ENCODE measurements at regions not wholly inside any gene's neighbourhood (a gene's known extent, or its start where the extent isn't known, plus 50 kb on each side); places are given as distances from the start of the nearest gene placed in this dataset.

DNA sequence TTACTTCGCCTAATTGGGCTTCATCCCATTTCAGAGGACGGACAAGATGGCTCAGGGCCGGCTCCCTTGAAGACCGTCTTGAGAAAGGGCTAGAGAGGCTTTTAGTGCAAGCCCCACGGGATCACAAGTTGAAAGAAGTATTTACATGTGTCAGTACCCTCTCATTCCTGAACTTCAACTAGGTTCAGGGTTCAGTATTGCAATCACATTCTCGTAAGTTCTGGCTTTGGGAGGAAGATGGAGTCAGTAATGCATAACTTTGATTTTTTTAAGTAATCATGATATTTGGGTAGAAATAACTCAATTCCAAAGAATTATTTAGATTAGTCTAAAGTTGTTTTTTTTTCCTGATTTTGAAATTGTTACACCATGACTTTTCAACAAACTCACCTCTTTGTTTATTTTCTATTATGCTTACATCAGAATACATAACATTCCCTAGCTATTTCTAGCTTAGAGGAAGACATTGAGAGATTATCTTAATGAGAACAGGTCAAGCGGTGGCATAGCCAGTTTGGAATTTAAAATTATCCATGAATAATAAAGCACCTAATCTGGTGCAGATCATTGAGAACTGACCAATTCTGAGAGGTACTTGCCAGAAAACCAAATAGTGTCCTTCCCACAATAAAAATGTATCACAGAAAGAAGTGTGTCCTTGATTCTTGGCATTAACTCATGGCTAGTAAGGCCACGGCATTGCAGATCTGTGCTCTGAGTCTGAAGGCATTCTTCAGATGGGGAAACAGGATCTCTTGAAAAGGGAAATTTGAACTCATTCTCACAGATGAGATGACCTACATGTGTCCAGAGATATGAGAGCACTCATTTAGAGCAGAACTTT, 92.1 kb upstream of the BLID start:
- Histone ChIP-seq H3K36me3 (no peaks in the 10 kb centered on the region), H3K4me1 (peaks cover 8 to 57% (median 20%) of the 10 kb centered on the region in 3 donors), H3K27ac (peak overlapping the region in 3 of 4 donors; percentile 71 to 72 (median 71)), H3K4me3 (no peak overlapping the region), H3K9me3 (no peaks in the 10 kb centered on the region), H3K27me3 (no peaks in the 10 kb centered on the region)
- WGBS, 2 donors (ENCODE audit: low coverage in 1 of 2), result 37 to 39% methylated on average over 3 to 6 of the region's 8 CpGs
- peak; percentile 14 for ATAC-seq
- TF ChIP-seq EP300 (IDR thresholded peaks at IDR 0.05) (no peak), POLR2A (IDR thresholded peaks at IDR 0.05) (no peak), POLR2AphosphoS5 (IDR thresholded peaks at IDR 0.05) (peak; percentile 56)
- TF ChIP-seq, protein P1, sequence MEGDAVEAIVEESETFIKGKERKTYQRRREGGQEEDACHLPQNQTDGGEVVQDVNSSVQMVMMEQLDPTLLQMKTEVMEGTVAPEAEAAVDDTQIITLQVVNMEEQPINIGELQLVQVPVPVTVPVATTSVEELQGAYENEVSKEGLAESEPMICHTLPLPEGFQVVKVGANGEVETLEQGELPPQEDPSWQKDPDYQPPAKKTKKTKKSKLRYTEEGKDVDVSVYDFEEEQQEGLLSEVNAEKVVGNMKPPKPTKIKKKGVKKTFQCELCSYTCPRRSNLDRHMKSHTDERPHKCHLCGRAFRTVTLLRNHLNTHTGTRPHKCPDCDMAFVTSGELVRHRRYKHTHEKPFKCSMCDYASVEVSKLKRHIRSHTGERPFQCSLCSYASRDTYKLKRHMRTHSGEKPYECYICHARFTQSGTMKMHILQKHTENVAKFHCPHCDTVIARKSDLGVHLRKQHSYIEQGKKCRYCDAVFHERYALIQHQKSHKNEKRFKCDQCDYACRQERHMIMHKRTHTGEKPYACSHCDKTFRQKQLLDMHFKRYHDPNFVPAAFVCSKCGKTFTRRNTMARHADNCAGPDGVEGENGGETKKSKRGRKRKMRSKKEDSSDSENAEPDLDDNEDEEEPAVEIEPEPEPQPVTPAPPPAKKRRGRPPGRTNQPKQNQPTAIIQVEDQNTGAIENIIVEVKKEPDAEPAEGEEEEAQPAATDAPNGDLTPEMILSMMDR (IDR thresholded peaks at IDR 0.05), result no peak

DNA sequence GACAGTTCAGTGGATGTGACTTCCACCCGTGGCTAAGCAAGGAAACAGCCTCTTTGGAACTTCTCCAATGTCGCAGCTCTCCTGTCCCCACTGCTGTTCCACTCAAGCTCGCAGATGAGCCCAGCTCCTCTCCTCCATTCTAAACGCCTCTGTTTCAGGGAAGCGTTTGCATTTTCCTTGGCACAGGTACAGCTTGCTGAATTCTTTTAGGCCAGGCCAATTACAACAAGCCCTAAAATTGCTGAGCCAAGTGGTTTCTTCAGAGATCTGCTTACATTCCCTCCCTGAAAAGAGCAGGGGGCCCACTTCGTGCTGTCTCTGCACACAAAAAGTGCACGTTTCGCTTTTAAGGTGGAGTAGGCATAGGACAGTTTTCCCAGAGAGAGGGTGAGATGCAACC, 91.5 kb upstream of the BLID start:
- Histone ChIP-seq H3K27ac (peak overlapping the region; percentile 41 to 72 (median 71)), H3K36me3 (no peaks in the 10 kb centered on the region), H3K27me3 (no peaks in the 10 kb centered on the region), H3K4me1 (peaks cover 8 to 64% (median 20%) of the 10 kb centered on the region in 3 donors), H3K4me3 (no peak overlapping the region), H3K9me3 (no peaks in the 10 kb centered on the region)
- WGBS, 2 donors (ENCODE audit: low coverage in 1 of 2), result 20% methylated on average over 8 of the region's 8 CpGs; no CpG with 5 or more reads in 1 of the 2 donors
- no peak for TF ChIP-seq POLR2AphosphoS5 (IDR thresholded peaks at IDR 0.05)
- no peak for TF ChIP-seq EP300 (IDR thresholded peaks at IDR 0.05)
- no peak for TF ChIP-seq POLR2A (IDR thresholded peaks at IDR 0.05)
- TF ChIP-seq, protein P1 (IDR thresholded peaks at IDR 0.05), result no peak
- ATAC-seq, result no peak

DNA sequence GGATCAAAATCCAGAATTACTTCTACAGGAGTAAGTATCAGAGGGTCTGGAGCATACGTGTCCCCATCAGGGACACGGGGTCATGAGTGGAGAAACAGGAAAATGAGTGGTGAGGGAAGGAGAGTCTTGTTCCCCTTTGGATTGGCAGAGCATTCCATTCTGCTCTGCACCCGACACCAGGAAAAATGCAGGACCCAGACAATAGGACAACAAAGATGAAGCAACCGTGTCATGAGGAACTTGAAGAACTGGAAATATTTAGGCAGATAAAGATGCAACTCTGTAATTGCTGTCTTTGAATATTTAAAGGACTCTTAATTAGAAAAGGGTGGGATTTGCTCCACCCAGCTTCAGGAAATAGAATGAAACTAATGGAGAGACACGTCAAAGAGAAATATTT, 89.0 kb upstream of the BLID start:
- H3K4me1 ChIP-seq, result peaks cover 16 to 77% (median 20%) of the 10 kb centered on the region in 3 donors
- H3K27ac ChIP-seq, result peak overlapping the region in 3 of 4 donors; percentile 3 to 14 (median 12)
- no peak overlapping the region for H3K4me3 ChIP-seq
- WGBS, 2 donors (ENCODE audit: low coverage in 1 of 2), result 29 to 32% methylated on average over 1 to 5 of the region's 5 CpGs
- no peaks in the 10 kb centered on the region for H3K27me3 ChIP-seq
- no peaks in the 10 kb centered on the region for H3K9me3 ChIP-seq
- no peak for ATAC-seq
- no peaks in the 10 kb centered on the region for H3K36me3 ChIP-seq
- TF ChIP-seq POLR2A (IDR thresholded peaks at IDR 0.05), result no peak
- TF ChIP-seq POLR2AphosphoS5 (IDR thresholded peaks at IDR 0.05), result no peak
- TF ChIP-seq, protein P1 (IDR thresholded peaks at IDR 0.05), result no peak
- TF ChIP-seq EP300 (IDR thresholded peaks at IDR 0.05), result no peak

DNA sequence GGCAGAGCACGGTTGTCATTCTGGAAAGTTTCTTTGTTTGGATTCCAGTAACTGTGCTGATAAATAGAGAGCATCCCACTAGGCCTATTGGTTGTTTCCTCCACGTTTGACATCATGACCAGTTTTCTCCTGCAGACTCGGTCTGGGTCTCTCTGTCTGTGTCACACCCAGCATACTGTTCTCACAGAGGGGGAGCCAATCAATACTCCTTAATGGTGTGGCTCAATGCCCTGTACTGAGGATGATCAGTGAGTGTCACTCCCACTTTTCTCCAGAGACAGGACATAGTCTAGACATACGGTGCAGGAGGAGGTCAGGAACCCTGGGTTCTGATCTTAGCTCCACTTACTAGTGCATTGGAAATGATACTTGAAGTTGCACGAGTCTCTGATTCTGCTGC, 88.2 kb upstream of the BLID start:
- peak overlapping the region in 1 of 4 donors; percentile 80 for H3K27ac ChIP-seq
- WGBS, 2 donors (ENCODE audit: low coverage in 1 of 2), result 78 to 89% methylated on average over 3 to 4 of the region's 5 CpGs
- no peak overlapping the region for H3K4me3 ChIP-seq
- H3K36me3 ChIP-seq, result no peaks in the 10 kb centered on the region
- peaks cover 15 to 77% (median 17%) of the 10 kb centered on the region in 3 donors for H3K4me1 ChIP-seq
- TF ChIP-seq EP300 (IDR thresholded peaks at IDR 0.05), result no peak
- no peak for TF ChIP-seq POLR2AphosphoS5 (IDR thresholded peaks at IDR 0.05)
- no peak for TF ChIP-seq POLR2A (IDR thresholded peaks at IDR 0.05)
- ATAC-seq, result no peak
- no peaks in the 10 kb centered on the region for H3K9me3 ChIP-seq
- no peaks in the 10 kb centered on the region for H3K27me3 ChIP-seq

DNA sequence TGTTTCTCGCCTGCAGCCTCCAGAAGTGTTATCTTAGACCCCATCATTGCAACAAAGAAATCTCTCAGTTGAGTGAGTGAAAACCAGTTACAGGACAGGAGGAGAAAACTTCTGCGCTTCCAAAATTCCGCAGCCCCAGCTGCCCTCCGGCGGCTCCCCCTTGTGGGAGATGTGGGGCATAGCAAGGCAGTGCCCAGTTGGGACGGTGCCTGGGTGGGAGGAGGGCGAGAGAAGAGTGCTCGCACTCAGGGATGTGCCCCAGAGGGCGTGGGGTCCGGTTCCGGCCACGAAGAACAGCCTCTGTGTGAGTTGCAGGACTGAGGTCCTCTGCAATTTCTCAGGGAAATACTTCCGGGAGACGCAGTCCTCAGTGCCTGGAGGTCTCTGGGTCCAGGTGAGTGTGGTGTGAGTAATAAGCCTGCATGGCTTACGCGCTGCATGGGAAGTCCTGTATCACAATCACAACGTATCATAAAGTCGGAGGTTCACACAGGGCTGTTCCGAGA, 87.0 kb upstream of the BLID start:
- TF ChIP-seq POLR2AphosphoS5 (IDR thresholded peaks at IDR 0.05) (peak; percentile 70), EP300 (IDR thresholded peaks at IDR 0.05) (no peak), POLR2A (IDR thresholded peaks at IDR 0.05) (no peak)
- TF ChIP-seq, protein P1 (IDR thresholded peaks at IDR 0.05), result peak; percentile 96 to 100 (median 98)
- no peaks in the 10 kb centered on the region for H3K36me3 ChIP-seq
- peak overlapping the region; percentile 33 to 55 for H3K4me3 ChIP-seq
- peaks cover 9 to 73% (median 17%) of the 10 kb centered on the region in 3 donors for H3K4me1 ChIP-seq
- no peaks in the 10 kb centered on the region for H3K9me3 ChIP-seq
- WGBS, 2 donors (ENCODE audit: low coverage in 1 of 2), result 0 to 21% methylated on average over 11 of the region's 19 CpGs
- peak; percentile 88 for ATAC-seq
- no peaks in the 10 kb centered on the region for H3K27me3 ChIP-seq
- peak overlapping the region; percentile 36 to 80 (median 78) for H3K27ac ChIP-seq
